AG10803 (cell line): ENCODE measurements at regions not wholly inside any gene's neighbourhood (a gene's known extent, or its start where the extent isn't known, plus 50 kb on each side); places are given as distances from the start of the nearest gene placed in this dataset.

Experiments
- DNase-seq: peaks from one replicate; pipeline ENCODE4 v3.0.0; 2010; ENCODE audit warnings: low read depth
- H3K4me3 ChIP-seq: 2 replicates; pipeline ENCODE4 v1.5.1; 2011; ENCODE audit warnings: mild to moderate bottlenecking, low read length, control low read depth
- CTCF ChIP-seq: conservative IDR thresholded peaks from 2 replicates; pipeline ENCODE4 v1.5.1; 2011; ENCODE audit warnings: mild to moderate bottlenecking, low read length, control low read depth, inconsistent platforms

DNA sequence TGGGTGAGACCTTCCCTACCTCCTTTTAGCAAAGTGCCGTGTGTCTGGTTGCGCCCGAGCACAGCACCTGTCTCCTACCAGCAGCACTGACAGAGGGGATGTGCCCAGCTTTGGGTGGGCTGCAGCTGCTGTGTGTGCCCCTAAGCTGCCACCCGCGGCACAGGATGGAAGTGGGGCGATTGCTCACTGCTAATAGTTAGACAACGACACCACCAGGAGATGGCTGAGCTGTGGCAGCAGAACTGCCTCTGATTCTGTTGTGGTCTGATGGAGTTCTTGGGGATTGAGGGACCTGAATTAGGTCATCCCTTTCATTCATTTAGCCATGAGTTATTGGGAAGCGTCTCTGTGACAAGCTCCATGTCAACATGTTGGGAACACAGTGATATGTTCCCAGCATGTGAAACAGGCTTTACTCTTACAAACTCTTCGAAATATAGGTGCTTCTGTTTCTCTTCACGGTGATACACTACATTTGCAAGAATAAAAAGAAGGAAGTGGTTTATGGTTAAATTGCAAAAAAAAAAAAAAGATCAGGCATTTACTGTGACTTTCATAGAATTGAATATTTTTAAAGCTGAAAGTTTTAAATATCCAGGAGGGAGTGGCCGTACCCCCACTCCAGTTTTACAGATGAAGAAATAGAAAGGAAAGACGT is 184.4 kb downstream of the MAF start:
- DNase-seq = no peak
- H3K4me3 ChIP-seq = no peak overlapping the region
- no peak for TF ChIP-seq CTCF

DNA sequence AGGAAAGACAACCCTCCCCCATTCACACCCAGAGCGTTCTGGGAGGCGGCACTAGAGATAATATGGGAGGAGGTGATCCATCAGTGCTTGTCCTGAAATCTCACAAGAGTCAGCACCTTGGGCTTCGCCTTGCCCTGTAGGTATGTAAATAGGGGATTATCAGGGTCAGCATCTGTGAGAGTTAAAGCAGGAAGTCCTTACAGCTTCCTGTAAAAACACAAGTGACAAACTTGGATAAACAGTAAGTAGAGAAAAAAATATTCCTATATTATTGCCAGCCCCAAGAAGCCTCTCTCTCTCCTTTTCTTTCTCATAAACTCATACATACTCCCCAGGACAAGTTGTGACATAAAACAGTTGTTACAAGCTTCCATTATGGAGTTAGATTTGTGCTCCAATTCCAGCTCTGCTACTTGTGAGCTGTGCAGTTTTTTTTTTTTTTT is 187.7 kb downstream of the MAF start:
- DNase-seq = no peak
- no peak overlapping the region for H3K4me3 ChIP-seq
- no peak for TF ChIP-seq CTCF

DNA sequence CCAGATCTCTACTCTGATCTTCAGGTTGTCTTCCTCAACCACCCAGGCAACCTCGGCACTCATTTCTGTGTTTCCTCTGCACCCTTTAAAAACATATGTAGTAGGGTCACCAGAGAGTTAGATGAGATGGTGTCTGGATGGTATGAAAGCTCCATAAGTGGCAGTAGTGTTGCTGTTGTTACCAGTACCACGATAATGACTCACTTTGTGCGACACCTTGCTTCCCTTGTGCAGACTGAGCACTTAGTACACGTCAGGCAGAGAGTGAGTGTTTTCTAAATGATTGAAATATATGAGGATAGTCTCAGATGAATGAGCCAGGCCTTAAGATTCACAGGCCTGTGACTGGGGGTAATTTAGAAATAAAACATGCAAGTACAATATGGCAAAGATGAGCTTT is 188.7 kb downstream of the MAF start:
- no peak for TF ChIP-seq CTCF
- H3K4me3 ChIP-seq = no peak overlapping the region

GRCh38 chr16:79411357-79411756 is 189.2 kb downstream of the MAF start:
- TF ChIP-seq CTCF = no peak
- DNase-seq = no peak
- no peak overlapping the region for H3K4me3 ChIP-seq

More for the DNA sequence above, 188.7 kb downstream of the MAF start:
- no peak for DNase-seq

DNA sequence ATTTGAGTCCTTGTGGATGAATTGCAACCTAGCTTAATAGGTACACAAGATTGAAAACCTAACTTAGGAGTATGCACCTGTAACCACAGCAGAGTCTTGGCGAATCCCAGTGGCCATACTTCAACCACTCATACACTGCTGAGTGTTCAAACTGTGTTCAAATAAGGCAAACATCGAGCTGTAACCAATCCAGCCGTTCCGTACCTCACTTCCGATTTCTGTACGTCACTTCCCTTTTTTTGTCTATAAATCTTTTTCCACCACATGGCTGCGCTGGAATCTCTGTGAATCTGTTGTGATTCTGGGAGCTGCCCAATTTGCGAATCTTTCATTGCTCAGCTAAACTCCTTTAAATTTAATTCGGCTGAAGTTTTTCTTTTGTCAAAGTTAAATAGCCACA is 190.6 kb downstream of the MAF start:
- no peak for TF ChIP-seq CTCF
- DNase-seq = no peak
- no peak overlapping the region for H3K4me3 ChIP-seq

DNA sequence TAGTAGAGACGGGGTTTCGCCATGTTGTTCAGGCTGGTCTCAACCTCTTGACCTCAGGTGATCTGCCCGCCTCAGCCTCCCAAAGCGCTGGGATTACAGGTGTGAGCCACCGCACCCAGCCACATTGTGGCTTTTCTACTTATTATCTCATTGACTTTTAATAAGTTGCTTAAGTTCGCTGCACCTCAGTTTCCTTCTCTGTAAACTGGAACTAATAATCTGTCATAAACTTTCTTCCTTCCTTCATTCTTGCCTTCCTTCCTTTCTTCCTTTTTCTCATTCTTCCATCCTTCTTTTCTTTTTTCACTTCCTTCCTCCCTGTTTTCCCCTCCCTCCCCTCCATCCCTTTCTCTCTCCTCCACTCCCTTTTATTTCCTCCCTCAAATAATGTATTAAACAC is 192.2 kb downstream of the MAF start:
- H3K4me3 ChIP-seq = no peak overlapping the region
- DNase-seq = no peak
- TF ChIP-seq CTCF = no peak

DNA sequence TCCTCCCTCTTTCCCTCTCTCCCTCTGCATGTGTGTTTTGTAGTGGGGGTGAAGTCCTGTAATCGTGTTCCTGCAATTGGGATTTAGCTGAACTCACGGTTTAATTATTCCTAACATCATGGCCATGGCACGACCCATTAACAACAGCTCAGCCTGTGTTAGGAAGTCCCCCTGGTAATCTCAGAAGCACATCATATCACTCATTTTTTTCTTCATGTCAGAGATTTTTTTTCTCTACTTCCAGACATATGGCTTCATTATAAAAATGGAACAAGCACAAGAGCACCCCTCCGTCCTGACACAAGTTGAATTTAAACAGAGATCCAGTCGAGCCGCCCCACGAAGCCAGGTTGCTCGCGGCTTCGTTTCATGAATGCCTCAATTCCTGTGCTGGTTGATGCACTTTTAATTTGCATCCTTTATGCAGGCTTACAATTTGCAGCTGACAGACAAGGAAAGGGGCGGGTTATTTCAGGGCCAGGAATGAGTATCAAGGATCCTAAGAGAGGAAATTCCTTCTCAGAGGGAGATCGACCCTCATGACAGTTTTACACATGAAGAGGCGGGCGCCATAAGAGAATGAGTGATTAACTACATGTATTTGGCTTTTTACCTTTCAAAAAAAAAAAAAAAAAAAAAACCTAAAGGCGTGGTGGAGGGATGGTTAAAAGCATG is 192.9 kb downstream of the MAF start:
- TF ChIP-seq CTCF = no peak
- H3K4me3 ChIP-seq = no peak overlapping the region
- no peak for DNase-seq
